GM23248 (cell line): ENCODE measurements at regions not wholly inside any gene's neighbourhood (a gene's known extent, or its start where the extent isn't known, plus 50 kb on each side); places are given as distances from the start of the nearest gene placed in this dataset.
A peak's percentile ranks its signal among the peaks of the same experiment; 100 is the strongest.

Source experiments
- DNase-seq: peaks from one replicate; pipeline ENCODE4 v3.0.0-alpha.2; 2015
- H2AFZ ChIP-seq: fragments of 200-600 bp; sonication (generic); 2 replicates; pipeline ENCODE4 v1.6.1; 2016; ENCODE audit warnings: antibody characterized with exemption
- H3F3A ChIP-seq: fragments of 200-600 bp; sonication (generic); 2 replicates; pipeline ENCODE4 v1.6.1; 2016; ENCODE audit warnings: mild to moderate bottlenecking, antibody characterized with exemption, mixed run types; ENCODE audit not compliant: insufficient read depth
- H3K27ac ChIP-seq: fragments of 200-600 bp; sonication (generic); 2 replicates; pipeline ENCODE4 v1.5.1; 2016; ENCODE audit warnings: mild to moderate bottlenecking
- H3K27me3 ChIP-seq: fragments of 200-600 bp; sonication (generic); replicated peaks from 2 replicates; pipeline ENCODE4 v1.6.1; 2016; ENCODE audit warnings: mild to moderate bottlenecking; ENCODE audit not compliant: insufficient read depth
- H3K36me3 ChIP-seq: fragments of 200-600 bp; sonication (generic); 2 replicates; pipeline ENCODE4 v1.6.1; 2016; ENCODE audit warnings: low read depth, mild to moderate bottlenecking
- H3K4me1 ChIP-seq: fragments of 200-600 bp; sonication (generic); 2 replicates; pipeline ENCODE4 v1.6.1; 2016; ENCODE audit warnings: mild to moderate bottlenecking; ENCODE audit not compliant: insufficient read depth
- H3K4me2 ChIP-seq: fragments of 200-600 bp; sonication (generic); one replicate; pipeline ENCODE4 v1.6.1; 2016; ENCODE audit warnings: mild to moderate bottlenecking; ENCODE audit not compliant: unreplicated experiment
- H3K4me3 ChIP-seq: fragments of 200-600 bp; sonication (generic); 2 replicates; pipeline ENCODE4 v1.5.1; 2016; ENCODE audit warnings: mild to moderate bottlenecking
- H3K79me2 ChIP-seq: fragments of 200-600 bp; sonication (generic); 2 replicates; pipeline ENCODE4 v1.6.1; 2016; ENCODE audit warnings: mild to moderate bottlenecking; ENCODE audit not compliant: insufficient read depth
- H3K9ac ChIP-seq: fragments of 200-600 bp; sonication (generic); 2 replicates; pipeline ENCODE4 v1.6.1; 2016; ENCODE audit warnings: mild to moderate bottlenecking
- H3K9me2 ChIP-seq: fragments of 200-600 bp; sonication (generic); 2 replicates; pipeline ENCODE4 v1.6.1; 2016; ENCODE audit warnings: mixed run types, mild to moderate bottlenecking, moderate library complexity; ENCODE audit not compliant: insufficient read depth
- H3K9me3 ChIP-seq: fragments of 200-600 bp; sonication (generic); one replicate; pipeline ENCODE4 v1.6.1; 2017; ENCODE audit warnings: low read depth
- H4K20me1 ChIP-seq: fragments of 200-600 bp; sonication (generic); 2 replicates; pipeline ENCODE4 v1.6.0; 2016; ENCODE audit not compliant: insufficient read depth
- EZH2 ChIP-seq: fragments of 200-600 bp; sonication (generic); IDR thresholded peaks from 2 replicates; pipeline ENCODE4 v1.6.1; 2018; ENCODE audit warnings: antibody characterized with exemption, mild to moderate bottlenecking; ENCODE audit not compliant: insufficient read depth, poor library complexity, severe bottlenecking
- EZH2phosphoT487 ChIP-seq: fragments of 200-600 bp; sonication (generic); IDR thresholded peaks from 2 replicates; pipeline ENCODE4 v1.6.1; 2018; ENCODE audit warnings: antibody characterized with exemption, moderate library complexity, mild to moderate bottlenecking, low read depth; ENCODE audit not compliant: insufficient read depth
- WGBS, 2 experiments: methylation state at CpG; one replicate each; pipeline ENCODE4 v1.1.6; 2015 to 2017; ENCODE audit warnings: low lambda C conversion rate in 2 of 2, low coverage in 1 of 2; ENCODE audit errors: missing lambda C conversion rate in 2 of 2; 5-methylcytosine and 5-hydroxymethylcytosine counted together
- in situ Hi-C: fragments of 300-500 bp; cut with MboI; formaldehyde crosslinking; loops from 2 replicates; pipeline ENCODE4 v1.15.0; 2020

- peaks cover 8% of the 10 kb centered on the region for H3K4me1 ChIP-seq
- H3K36me3 ChIP-seq: no peaks in the 10 kb centered on the region
- DNase-seq: no peak
- no peaks in the 10 kb centered on the region for H3K79me2 ChIP-seq
- in situ Hi-C loops: no loop called here
- H3K4me2 ChIP-seq: no peak overlapping the region
- H3K9me2 ChIP-seq: no peaks in the 10 kb centered on the region
- H3K9me3 ChIP-seq: no peaks in the 10 kb centered on the region
- no peaks in the 10 kb centered on the region; the same call in 1 of the 2 replicates for H3F3A ChIP-seq
- H3K27me3 ChIP-seq: no peaks in the 10 kb centered on the region
- H4K20me1 ChIP-seq: no peaks in the 10 kb centered on the region
- TF ChIP-seq EZH2phosphoT487: no peak
- TF ChIP-seq EZH2: no peak
- no peak overlapping the region for H3K27ac ChIP-seq
- 84 to 96% methylated on average over 6 of the region's 6 CpGs for WGBS, 2 experiments
- H3K9ac ChIP-seq: no peak overlapping the region
- no peak overlapping the region for H2AFZ ChIP-seq
- H3K4me3 ChIP-seq: no peak overlapping the region
These were observed 92.9 kb upstream of the RAI14 start for GRCh38 chr5:34563269-34563668.

DNA sequence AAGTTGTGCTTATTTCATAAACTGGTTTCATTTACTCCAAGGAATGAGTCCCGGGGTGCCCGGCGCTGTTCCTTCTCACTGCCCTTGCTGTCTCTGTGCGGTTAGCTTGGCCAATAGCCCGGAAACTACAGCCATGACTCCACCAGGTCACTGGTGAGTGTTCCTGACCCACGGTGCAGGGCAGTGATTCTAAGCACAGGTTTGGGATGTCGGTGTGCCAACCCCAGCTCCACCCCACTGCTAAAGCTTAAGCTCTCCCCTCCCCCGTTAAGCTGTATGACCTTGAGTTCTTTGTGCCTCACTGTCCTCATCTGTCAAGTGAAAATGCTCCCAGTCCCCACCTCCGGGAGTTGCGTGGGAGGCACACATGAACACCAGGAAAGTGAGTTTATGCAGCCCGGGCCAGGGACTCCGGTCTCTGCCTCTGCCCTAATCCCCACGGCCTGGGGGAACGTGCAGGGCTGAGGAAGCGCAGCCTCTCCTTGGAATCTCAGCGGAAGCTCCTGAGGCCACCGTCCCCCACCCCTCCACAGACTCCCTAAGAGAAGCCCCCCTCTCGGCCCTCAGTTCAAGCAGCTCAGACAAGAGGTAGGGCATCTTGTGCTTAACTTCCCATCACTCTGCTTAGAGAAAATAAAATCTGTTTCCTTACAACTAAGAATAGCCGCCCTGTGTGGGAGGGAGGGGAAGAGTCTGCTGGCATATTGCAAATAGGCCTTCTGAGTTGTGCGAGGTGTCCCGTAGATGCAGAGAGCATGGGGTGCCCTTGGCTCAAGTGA lies 92.0 kb upstream of the RAI14 start:
- Histone ChIP-seq H3K79me2 (no peaks in the 10 kb centered on the region), H3K9ac (no peak overlapping the region), H3K9me3 (no peaks in the 10 kb centered on the region), H3K4me2 (no peak overlapping the region), H3K4me3 (no peak overlapping the region), H3K27me3 (no peaks in the 10 kb centered on the region), H3K9me2 (no peaks in the 10 kb centered on the region), H3K4me1 (peaks cover 8% of the 10 kb centered on the region), H2AFZ (no peak overlapping the region), H4K20me1 (no peaks in the 10 kb centered on the region), H3F3A (peaks cover under 1% of the 10 kb centered on the region), H3K27ac (no peak overlapping the region), H3K36me3 (no peaks in the 10 kb centered on the region)
- in situ Hi-C loops: no loop called here
- 88 to 92% methylated on average over 21 of the region's 21 CpGs for WGBS, 2 experiments
- DNase-seq: peak; percentile 53
- TF ChIP-seq EZH2phosphoT487 (no peak), EZH2 (no peak)

- no peaks in the 10 kb centered on the region for H4K20me1 ChIP-seq
- H3F3A ChIP-seq: peaks cover 7% of the 10 kb centered on the region
- 94 to 97% methylated on average over 15 of the region's 15 CpGs for WGBS, 2 experiments
- no peak overlapping the region for H3K4me3 ChIP-seq
- H2AFZ ChIP-seq: no peak overlapping the region
- peaks cover 9% of the 10 kb centered on the region for H3K4me1 ChIP-seq
- no peaks in the 10 kb centered on the region for H3K36me3 ChIP-seq
- in situ Hi-C loops: no loop called here
- no peaks in the 10 kb centered on the region for H3K9me3 ChIP-seq
- TF ChIP-seq EZH2phosphoT487 (no peak), EZH2 (no peak)
- no peaks in the 10 kb centered on the region for H3K27me3 ChIP-seq
- no peak overlapping the region for H3K9ac ChIP-seq
- no peak for DNase-seq
- H3K9me2 ChIP-seq: no peaks in the 10 kb centered on the region
- no peak overlapping the region for H3K27ac ChIP-seq
- no peak overlapping the region for H3K4me2 ChIP-seq
- no peaks in the 10 kb centered on the region for H3K79me2 ChIP-seq
These were observed 91.4 kb upstream of the RAI14 start for GRCh38 chr5:34564710-34565235.

DNA sequence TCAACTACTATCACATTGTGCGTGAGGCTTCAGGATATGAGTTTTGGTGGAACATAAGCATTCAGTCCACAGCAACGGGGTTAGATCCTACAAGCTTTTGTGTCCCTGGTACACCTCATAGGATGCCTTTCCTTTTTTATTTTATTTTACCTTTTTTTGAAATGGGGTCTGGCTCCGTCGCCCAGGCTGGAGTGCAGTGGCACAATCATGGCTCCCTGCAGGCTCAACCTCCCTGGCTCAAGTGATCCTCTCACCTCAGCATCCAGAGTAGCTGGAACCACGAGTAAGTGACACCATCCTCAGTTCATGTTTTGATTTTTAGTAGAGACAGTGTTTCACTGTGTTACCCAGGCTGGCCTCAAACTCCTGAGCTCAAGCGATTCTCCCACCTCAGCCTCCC lies 86.0 kb upstream of the RAI14 start:
- Histone ChIP-seq H3K9me2 (no peaks in the 10 kb centered on the region), H3K4me3 (peak overlapping the region; percentile 44; the same call in 1 of the 2 replicates), H3K27ac (peak overlapping the region; percentile 89), H3F3A (peaks cover 45% of the 10 kb centered on the region), H3K4me1 (peaks cover 33% of the 10 kb centered on the region), H3K4me2 (peak overlapping the region; percentile 76), H3K79me2 (no peaks in the 10 kb centered on the region), H4K20me1 (no peaks in the 10 kb centered on the region), H2AFZ (peak overlapping the region; percentile 49), H3K27me3 (no peaks in the 10 kb centered on the region), H3K9me3 (no peaks in the 10 kb centered on the region), H3K9ac (peak overlapping the region; percentile 66), H3K36me3 (no peaks in the 10 kb centered on the region)
- WGBS, 2 experiments: 91 to 93% methylated on average over 6 of the region's 6 CpGs
- no peak for TF ChIP-seq EZH2
- no peak for TF ChIP-seq EZH2phosphoT487
- DNase-seq: no peak
- in situ Hi-C loops: no loop called here
